ENCODE measurements at regions not wholly inside any gene's neighbourhood (a gene's known extent, or its start where the extent isn't known, plus 50 kb on each side); places are given as distances from the start of the nearest gene placed in this dataset.

DNA sequence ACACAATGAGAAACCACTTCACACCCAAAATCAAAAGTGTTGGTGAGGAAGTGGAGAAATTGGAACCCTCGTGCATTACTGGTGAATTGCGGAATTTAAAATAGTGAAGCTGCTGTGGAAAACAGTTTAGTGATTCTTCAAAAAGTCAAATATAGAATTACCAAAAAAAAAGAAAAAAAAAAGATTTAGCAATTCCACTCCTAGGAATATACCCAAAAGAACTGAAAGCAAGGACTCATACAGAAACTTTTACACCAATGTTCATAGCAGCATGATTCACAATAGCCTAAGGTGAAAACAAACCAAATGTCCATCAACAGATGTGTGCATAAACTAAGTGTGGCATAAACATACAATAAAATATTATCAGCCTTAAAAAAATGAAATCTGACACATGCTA lies 364.3 kb upstream of the FAM241A start:
- TF ChIP-seq, protein P1, sequence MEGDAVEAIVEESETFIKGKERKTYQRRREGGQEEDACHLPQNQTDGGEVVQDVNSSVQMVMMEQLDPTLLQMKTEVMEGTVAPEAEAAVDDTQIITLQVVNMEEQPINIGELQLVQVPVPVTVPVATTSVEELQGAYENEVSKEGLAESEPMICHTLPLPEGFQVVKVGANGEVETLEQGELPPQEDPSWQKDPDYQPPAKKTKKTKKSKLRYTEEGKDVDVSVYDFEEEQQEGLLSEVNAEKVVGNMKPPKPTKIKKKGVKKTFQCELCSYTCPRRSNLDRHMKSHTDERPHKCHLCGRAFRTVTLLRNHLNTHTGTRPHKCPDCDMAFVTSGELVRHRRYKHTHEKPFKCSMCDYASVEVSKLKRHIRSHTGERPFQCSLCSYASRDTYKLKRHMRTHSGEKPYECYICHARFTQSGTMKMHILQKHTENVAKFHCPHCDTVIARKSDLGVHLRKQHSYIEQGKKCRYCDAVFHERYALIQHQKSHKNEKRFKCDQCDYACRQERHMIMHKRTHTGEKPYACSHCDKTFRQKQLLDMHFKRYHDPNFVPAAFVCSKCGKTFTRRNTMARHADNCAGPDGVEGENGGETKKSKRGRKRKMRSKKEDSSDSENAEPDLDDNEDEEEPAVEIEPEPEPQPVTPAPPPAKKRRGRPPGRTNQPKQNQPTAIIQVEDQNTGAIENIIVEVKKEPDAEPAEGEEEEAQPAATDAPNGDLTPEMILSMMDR (IDR thresholded peaks at IDR 0.05) = no peak
- no peak for TF ChIP-seq ZFX (IDR thresholded peaks at IDR 0.05; ENCODE audit: borderline replicate concordance)
